ENCODE measurements at regions not wholly inside any gene's neighbourhood (a gene's known extent, or its start where the extent isn't known, plus 50 kb on each side); places are given as distances from the start of the nearest gene placed in this dataset.
"Not testable (repeated sequence)": the region's sequence is repeated elsewhere in the genome, so short reads cannot be mapped to it uniquely, and the experiment has no call there.

DNA sequence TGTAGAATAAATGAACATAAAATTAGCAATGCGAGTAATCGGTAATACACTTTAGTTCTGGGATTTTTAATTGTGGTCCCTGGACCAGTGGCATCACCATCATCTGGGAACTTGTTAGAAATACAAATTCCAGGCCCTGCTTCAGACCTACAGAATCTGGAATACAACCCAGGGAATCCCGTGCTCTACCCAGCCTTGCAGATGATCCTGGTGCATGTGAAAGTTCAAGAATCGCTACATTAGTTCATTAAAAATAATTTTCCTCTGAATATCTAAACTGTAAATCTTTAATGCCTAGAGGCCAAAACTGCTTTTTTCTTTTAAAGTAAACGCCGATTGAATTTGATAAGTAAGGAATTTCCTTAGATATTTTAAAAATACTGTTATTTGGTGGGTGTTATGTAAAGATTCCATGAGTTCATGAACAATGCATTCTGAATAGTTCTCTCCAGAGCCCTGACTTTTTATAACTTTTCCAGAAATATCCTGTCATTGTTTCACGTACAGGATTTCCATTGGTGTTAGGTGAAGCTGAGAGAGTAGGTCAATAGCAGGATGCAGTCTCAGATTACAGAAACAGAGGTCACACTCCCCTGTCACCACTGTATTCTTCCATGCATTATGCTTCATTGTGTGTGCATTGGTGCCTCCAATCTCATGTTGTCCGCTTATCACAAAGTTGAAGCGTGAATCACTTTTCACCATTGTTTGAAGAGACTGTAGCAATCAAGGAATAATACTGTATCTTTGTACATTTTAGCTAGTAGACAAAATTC is 596.5 kb upstream of the KLF12 start:
- Histone ChIP-seq H3K27me3 (ENCODE audit: control insufficient read depth, insufficient read depth, low read length) (no peaks in the 10 kb centered on the region), H3K4me3 (ENCODE audit: low read depth, low read length) (no peak overlapping the region), H3K4me1 (ENCODE audit: control insufficient read depth, insufficient read depth, low read length, poor library complexity, severe bottlenecking) (no peaks in the 10 kb centered on the region), H3K9me3 (ENCODE audit: control insufficient read depth in 2 of 2, low read length in 2 of 2) (no peaks in the 10 kb centered on the region), H3K27ac (ENCODE audit: insufficient read depth, low read length, poor library complexity, severe bottlenecking) (no peak overlapping the region), H3K36me3 (ENCODE audit: control insufficient read depth, insufficient read depth, low read length) (no peaks in the 10 kb centered on the region)
- peaks cover 28% of the 10 kb centered on the region for H3K27me3 Mint-ChIP-seq
- DNase-seq (no peak), ATAC-seq (ENCODE audit: low read depth in 2 of 2) (no peak)
- no peaks in the 10 kb centered on the region for H3K4me1 Mint-ChIP-seq
- H3K9me3 Mint-ChIP-seq: peaks cover 0 to 1% (median 0%) of the 10 kb centered on the region in 7 donors
- no peaks in the 10 kb centered on the region for H3K36me3 Mint-ChIP-seq
- no peak overlapping the region for H3K27ac Mint-ChIP-seq
- no peak overlapping the region for H3K4me3 Mint-ChIP-seq

DNA sequence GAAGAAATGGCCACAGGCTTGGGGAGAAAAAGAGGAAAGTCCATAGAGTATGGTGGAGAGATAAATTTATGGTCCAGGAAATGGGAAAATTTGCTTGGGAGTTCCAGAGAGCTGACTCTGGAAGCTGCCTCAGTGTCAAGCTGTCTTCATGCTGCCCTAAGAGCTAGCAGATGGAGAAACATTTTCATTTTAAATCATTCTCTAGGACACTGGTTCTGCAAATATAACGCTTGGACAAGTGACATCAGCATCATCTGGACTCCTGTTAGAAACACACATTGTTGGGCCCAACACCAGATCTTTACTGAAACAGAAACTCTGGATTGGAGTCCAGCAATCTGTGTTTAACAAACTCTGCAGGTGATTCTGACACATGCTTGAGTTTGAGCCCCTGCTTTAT is 592.0 kb upstream of the KLF12 start:
- ATAC-seq (ENCODE audit: low read depth in 2 of 2): no peak
- Mint-ChIP-seq H3K36me3 (no peaks in the 10 kb centered on the region), H3K27me3 (peaks cover 22% of the 10 kb centered on the region), H3K4me3 (no peak overlapping the region), H3K27ac (no peak overlapping the region), H3K4me1 (no peaks in the 10 kb centered on the region), H3K9me3 (peaks cover 0 to 4% (median 0%) of the 10 kb centered on the region in 7 donors)
- H3K36me3 ChIP-seq (ENCODE audit: control insufficient read depth, insufficient read depth, low read length): no peaks in the 10 kb centered on the region
- H3K9me3 ChIP-seq (ENCODE audit: control insufficient read depth in 2 of 2, low read length in 2 of 2): no peaks in the 10 kb centered on the region
- H3K4me3 ChIP-seq (ENCODE audit: low read depth, low read length): no peak overlapping the region
- DNase-seq: no peak
- no peaks in the 10 kb centered on the region for H3K27me3 ChIP-seq (ENCODE audit: control insufficient read depth, insufficient read depth, low read length)
- H3K27ac ChIP-seq (ENCODE audit: insufficient read depth, low read length, poor library complexity, severe bottlenecking): no peak overlapping the region
- H3K4me1 ChIP-seq (ENCODE audit: control insufficient read depth, insufficient read depth, low read length, poor library complexity, severe bottlenecking): no peaks in the 10 kb centered on the region

- not testable (repeated sequence) for H3K4me1 ChIP-seq (ENCODE audit: control insufficient read depth, insufficient read depth, low read length, poor library complexity, severe bottlenecking); H3K36me3 ChIP-seq (ENCODE audit: control insufficient read depth, insufficient read depth, low read length); H3K27me3 Mint-ChIP-seq; H3K9me3 Mint-ChIP-seq; ATAC-seq (ENCODE audit: low read depth in 2 of 2); H3K9me3 ChIP-seq (ENCODE audit: control insufficient read depth in 2 of 2, low read length in 2 of 2); H3K27me3 ChIP-seq (ENCODE audit: control insufficient read depth, insufficient read depth, low read length); H3K4me3 ChIP-seq (ENCODE audit: low read depth, low read length); DNase-seq; H3K27ac ChIP-seq (ENCODE audit: insufficient read depth, low read length, poor library complexity, severe bottlenecking); H3K27ac Mint-ChIP-seq; H3K4me3 Mint-ChIP-seq; H3K36me3 Mint-ChIP-seq; H3K4me1 Mint-ChIP-seq
Measured at GRCh38 chr13:74718232-74718842, 584.1 kb upstream of the KLF12 start.

DNA sequence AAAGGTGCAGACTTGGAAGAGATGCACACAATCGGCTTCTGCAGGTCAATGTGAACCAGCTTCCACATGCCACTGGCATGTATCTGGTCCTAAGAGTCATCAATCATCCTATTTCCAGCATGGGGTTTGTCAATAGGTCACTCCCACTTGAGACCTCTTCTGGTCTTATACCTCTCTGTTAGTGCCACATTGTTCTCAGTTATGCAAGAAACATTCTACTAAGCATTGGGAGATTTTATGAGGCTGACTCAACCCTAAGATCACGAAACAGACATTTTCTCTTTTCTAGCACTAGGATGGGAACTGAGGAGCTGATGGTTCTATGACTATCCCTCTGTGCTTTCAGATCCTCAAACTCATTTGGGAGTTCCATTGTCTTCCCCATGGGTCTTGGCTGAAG is 581.5 kb upstream of the KLF12 start:
- no peak for ATAC-seq (ENCODE audit: low read depth in 2 of 2)
- no peaks in the 10 kb centered on the region for H3K36me3 ChIP-seq (ENCODE audit: control insufficient read depth, insufficient read depth, low read length)

GRCh38 chr13:74710006-74710405 is 575.8 kb upstream of the KLF12 start:
- peaks cover 0 to 1% (median 0%) of the 10 kb centered on the region in 7 donors for H3K9me3 Mint-ChIP-seq
- no peak overlapping the region for H3K4me3 Mint-ChIP-seq
- ATAC-seq (ENCODE audit: low read depth in 2 of 2) (no peak), DNase-seq (no peak)
- Histone ChIP-seq H3K27me3 (ENCODE audit: control insufficient read depth, insufficient read depth, low read length) (no peaks in the 10 kb centered on the region), H3K4me1 (ENCODE audit: control insufficient read depth, insufficient read depth, low read length, poor library complexity, severe bottlenecking) (no peaks in the 10 kb centered on the region), H3K36me3 (ENCODE audit: control insufficient read depth, insufficient read depth, low read length) (no peaks in the 10 kb centered on the region), H3K9me3 (ENCODE audit: control insufficient read depth in 2 of 2, low read length in 2 of 2) (no peaks in the 10 kb centered on the region), H3K4me3 (ENCODE audit: low read depth, low read length) (no peak overlapping the region), H3K27ac (ENCODE audit: insufficient read depth, low read length, poor library complexity, severe bottlenecking) (no peak overlapping the region)
- H3K36me3 Mint-ChIP-seq: no peaks in the 10 kb centered on the region
- H3K27ac Mint-ChIP-seq: no peak overlapping the region
- no peaks in the 10 kb centered on the region for H3K4me1 Mint-ChIP-seq
- peaks cover 8% of the 10 kb centered on the region for H3K27me3 Mint-ChIP-seq

More for the DNA sequence above, 581.5 kb upstream of the KLF12 start:
- Histone ChIP-seq H3K4me3 (ENCODE audit: low read depth, low read length) (no peak overlapping the region), H3K4me1 (ENCODE audit: control insufficient read depth, insufficient read depth, low read length, poor library complexity, severe bottlenecking) (no peaks in the 10 kb centered on the region), H3K9me3 (ENCODE audit: control insufficient read depth in 2 of 2, low read length in 2 of 2) (no peaks in the 10 kb centered on the region), H3K27me3 (ENCODE audit: control insufficient read depth, insufficient read depth, low read length) (no peaks in the 10 kb centered on the region), H3K27ac (ENCODE audit: insufficient read depth, low read length, poor library complexity, severe bottlenecking) (no peak overlapping the region)
- Mint-ChIP-seq H3K36me3 (no peaks in the 10 kb centered on the region), H3K9me3 (peaks cover 0 to 2% (median 0%) of the 10 kb centered on the region in 7 donors), H3K4me3 (no peak overlapping the region), H3K27ac (no peak overlapping the region), H3K4me1 (no peaks in the 10 kb centered on the region), H3K27me3 (no peaks in the 10 kb centered on the region)
- DNase-seq: no peak

DNA sequence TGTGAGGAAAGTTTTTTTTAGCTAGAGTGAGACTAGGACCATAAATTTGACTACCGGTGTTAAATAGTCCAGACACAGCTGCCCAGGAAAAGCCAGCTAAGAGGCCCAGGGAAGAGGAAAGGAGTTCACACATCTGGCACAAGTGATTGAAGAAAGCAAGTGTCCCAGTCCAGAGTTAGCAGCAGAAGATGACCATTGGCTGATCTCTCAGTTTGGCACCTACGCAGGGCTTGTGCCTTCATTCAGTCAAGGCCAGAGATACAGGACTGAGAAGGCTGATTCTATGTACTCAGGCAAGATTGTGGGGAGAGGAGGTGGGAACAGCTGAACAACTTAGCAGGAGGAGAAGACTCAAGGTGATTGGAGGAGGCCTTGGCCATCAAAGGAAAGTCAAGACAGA is 575.0 kb upstream of the KLF12 start:
- Mint-ChIP-seq H3K4me1 (no peaks in the 10 kb centered on the region), H3K27me3 (peaks cover 8% of the 10 kb centered on the region), H3K9me3 (peaks cover 0 to 1% (median 0%) of the 10 kb centered on the region in 7 donors), H3K27ac (no peak overlapping the region), H3K4me3 (no peak overlapping the region), H3K36me3 (no peaks in the 10 kb centered on the region)
- Histone ChIP-seq H3K36me3 (ENCODE audit: control insufficient read depth, insufficient read depth, low read length) (no peaks in the 10 kb centered on the region), H3K4me1 (ENCODE audit: control insufficient read depth, insufficient read depth, low read length, poor library complexity, severe bottlenecking) (no peaks in the 10 kb centered on the region), H3K27ac (ENCODE audit: insufficient read depth, low read length, poor library complexity, severe bottlenecking) (no peak overlapping the region), H3K9me3 (ENCODE audit: control insufficient read depth in 2 of 2, low read length in 2 of 2) (no peaks in the 10 kb centered on the region), H3K4me3 (ENCODE audit: low read depth, low read length) (no peak overlapping the region), H3K27me3 (ENCODE audit: control insufficient read depth, insufficient read depth, low read length) (no peaks in the 10 kb centered on the region)
- no peak for ATAC-seq (ENCODE audit: low read depth in 2 of 2)
- DNase-seq: no peak

GRCh38 chr13:74708629-74709028 is 574.4 kb upstream of the KLF12 start:
- Mint-ChIP-seq H3K9me3 (peaks cover 0 to 1% (median 0%) of the 10 kb centered on the region in 7 donors), H3K4me3 (no peak overlapping the region), H3K27me3 (peaks cover 8% of the 10 kb centered on the region), H3K27ac (no peak overlapping the region), H3K4me1 (no peaks in the 10 kb centered on the region), H3K36me3 (no peaks in the 10 kb centered on the region)
- DNase-seq (no peak), ATAC-seq (ENCODE audit: low read depth in 2 of 2) (no peak)
- no peaks in the 10 kb centered on the region for H3K4me1 ChIP-seq (ENCODE audit: control insufficient read depth, insufficient read depth, low read length, poor library complexity, severe bottlenecking)
- H3K27me3 ChIP-seq (ENCODE audit: control insufficient read depth, insufficient read depth, low read length): no peaks in the 10 kb centered on the region
- H3K4me3 ChIP-seq (ENCODE audit: low read depth, low read length): no peak overlapping the region
- no peak overlapping the region for H3K27ac ChIP-seq (ENCODE audit: insufficient read depth, low read length, poor library complexity, severe bottlenecking)
- H3K9me3 ChIP-seq (ENCODE audit: control insufficient read depth in 2 of 2, low read length in 2 of 2): no peaks in the 10 kb centered on the region
- no peaks in the 10 kb centered on the region for H3K36me3 ChIP-seq (ENCODE audit: control insufficient read depth, insufficient read depth, low read length)

- Mint-ChIP-seq H3K4me1 (no peaks in the 10 kb centered on the region), H3K36me3 (no peaks in the 10 kb centered on the region), H3K4me3 (no peak overlapping the region), H3K27ac (no peak overlapping the region), H3K9me3 (peaks cover 0 to 1% (median 0%) of the 10 kb centered on the region in 7 donors), H3K27me3 (peaks cover 8% of the 10 kb centered on the region)
- Histone ChIP-seq H3K27me3 (ENCODE audit: control insufficient read depth, insufficient read depth, low read length) (no peaks in the 10 kb centered on the region), H3K9me3 (ENCODE audit: control insufficient read depth in 2 of 2, low read length in 2 of 2) (no peaks in the 10 kb centered on the region), H3K27ac (ENCODE audit: insufficient read depth, low read length, poor library complexity, severe bottlenecking) (no peak overlapping the region), H3K4me3 (ENCODE audit: low read depth, low read length) (no peak overlapping the region), H3K4me1 (ENCODE audit: control insufficient read depth, insufficient read depth, low read length, poor library complexity, severe bottlenecking) (no peaks in the 10 kb centered on the region), H3K36me3 (ENCODE audit: control insufficient read depth, insufficient read depth, low read length) (no peaks in the 10 kb centered on the region)
- no peak for DNase-seq
- ATAC-seq (ENCODE audit: low read depth in 2 of 2): no peak
Measured at GRCh38 chr13:74707291-74707690, 573.1 kb upstream of the KLF12 start.
